DND-41 (cell line): ENCODE measurements at regions not wholly inside any gene's neighbourhood (a gene's known extent, or its start where the extent isn't known, plus 50 kb on each side); places are given as distances from the start of the nearest gene placed in this dataset.

Experiments
- ATAC-seq: fragments of 200-7000 bp; cut with Tn5 transposase; 3 replicates; pipeline ENCODE4 v1.9.1; 2021; ENCODE audit warnings: low read depth; ENCODE audit not compliant: insufficient read depth
- DNase-seq: peaks from one replicate; pipeline ENCODE4 v3.0.0-alpha.2; 2020
- H2AFZ ChIP-seq: 2 replicates; pipeline ENCODE4 v1.6.0; 2012; ENCODE audit warnings: low read depth, low read length
- H3K27ac ChIP-seq: 2 replicates; pipeline ENCODE4 v1.5.1; 2012; ENCODE audit warnings: low read length, inconsistent platforms
- H3K27me3 ChIP-seq: fragments of 200-600 bp; sonication (generic); 2 replicates; pipeline ENCODE4 v1.6.0; 2012; ENCODE audit warnings: low read length, mild to moderate bottlenecking, inconsistent platforms; ENCODE audit not compliant: insufficient read depth, poor library complexity
- H3K36me3 ChIP-seq: 2 replicates; pipeline ENCODE4 v1.5.1; 2012; ENCODE audit warnings: low read length, inconsistent platforms; ENCODE audit not compliant: insufficient read depth
- H3K4me1 ChIP-seq: 2 replicates; pipeline ENCODE4 v1.5.1; 2012; ENCODE audit warnings: mild to moderate bottlenecking, low read length; ENCODE audit not compliant: insufficient read depth
- H3K4me2 ChIP-seq: 2 replicates; pipeline ENCODE4 v1.6.0; 2012; ENCODE audit warnings: mild to moderate bottlenecking, moderate library complexity, low read length, inconsistent platforms; ENCODE audit not compliant: insufficient read depth
- H3K4me3 ChIP-seq, 2 experiments: fragments of 200-600 bp in 1 of 2; shearing (Covaris generic) in 1 of 2; 2 replicates each; pipeline ENCODE4 v1.5.1; 2012 to 2016; ENCODE audit warnings: inconsistent platforms in 2 of 2, low read length in 2 of 2, mild to moderate bottlenecking in 2 of 2, low read depth in 1 of 2, moderate library complexity in 1 of 2
- H3K79me2 ChIP-seq: 2 replicates; pipeline ENCODE4 v1.6.0; 2012; ENCODE audit warnings: low read length, inconsistent platforms; ENCODE audit not compliant: insufficient read depth
- H3K9ac ChIP-seq: 2 replicates; pipeline ENCODE4 v1.6.0; 2012; ENCODE audit warnings: low read depth, mild to moderate bottlenecking, inconsistent platforms, low read length, moderate library complexity
- H3K9me3 ChIP-seq: 2 replicates; pipeline ENCODE4 v1.5.1; 2012; ENCODE audit warnings: low read length, moderate library complexity, mild to moderate bottlenecking, inconsistent platforms; ENCODE audit not compliant: insufficient read depth, severe bottlenecking
- H4K20me1 ChIP-seq: 2 replicates; pipeline ENCODE4 v1.6.0; 2012; ENCODE audit warnings: low read length; ENCODE audit not compliant: insufficient read depth
- EZH2 ChIP-seq: IDR thresholded peaks from 3 replicates; pipeline ENCODE4 v1.6.1; 2012; ENCODE audit warnings: borderline replicate concordance, low read depth, mild to moderate bottlenecking, moderate library complexity, low read length, inconsistent platforms; ENCODE audit not compliant: severe bottlenecking
- TF ChIP-seq, protein P1 (sequence below): IDR thresholded peaks from 2 replicates; pipeline ENCODE4 v1.5.1; 2012; ENCODE audit warnings: borderline replicate concordance, low read length, moderate library complexity, mild to moderate bottlenecking; ENCODE audit not compliant: poor library complexity, severe bottlenecking; ENCODE audit errors: extremely low read depth

- Histone ChIP-seq H3K9ac (no peak overlapping the region), H2AFZ (no peak overlapping the region), H3K36me3 (no peaks in the 10 kb centered on the region), H3K4me2 (no peak overlapping the region), H4K20me1 (no peaks in the 10 kb centered on the region), H3K4me1 (no peaks in the 10 kb centered on the region), H3K27ac (no peak overlapping the region), H3K9me3 (no peaks in the 10 kb centered on the region), H3K79me2 (no peaks in the 10 kb centered on the region), H3K4me3 (no peak overlapping the region), H3K27me3 (no peaks in the 10 kb centered on the region)
- ATAC-seq (no peak), DNase-seq (no peak)
- TF ChIP-seq EZH2 = no peak
- TF ChIP-seq, protein P1, sequence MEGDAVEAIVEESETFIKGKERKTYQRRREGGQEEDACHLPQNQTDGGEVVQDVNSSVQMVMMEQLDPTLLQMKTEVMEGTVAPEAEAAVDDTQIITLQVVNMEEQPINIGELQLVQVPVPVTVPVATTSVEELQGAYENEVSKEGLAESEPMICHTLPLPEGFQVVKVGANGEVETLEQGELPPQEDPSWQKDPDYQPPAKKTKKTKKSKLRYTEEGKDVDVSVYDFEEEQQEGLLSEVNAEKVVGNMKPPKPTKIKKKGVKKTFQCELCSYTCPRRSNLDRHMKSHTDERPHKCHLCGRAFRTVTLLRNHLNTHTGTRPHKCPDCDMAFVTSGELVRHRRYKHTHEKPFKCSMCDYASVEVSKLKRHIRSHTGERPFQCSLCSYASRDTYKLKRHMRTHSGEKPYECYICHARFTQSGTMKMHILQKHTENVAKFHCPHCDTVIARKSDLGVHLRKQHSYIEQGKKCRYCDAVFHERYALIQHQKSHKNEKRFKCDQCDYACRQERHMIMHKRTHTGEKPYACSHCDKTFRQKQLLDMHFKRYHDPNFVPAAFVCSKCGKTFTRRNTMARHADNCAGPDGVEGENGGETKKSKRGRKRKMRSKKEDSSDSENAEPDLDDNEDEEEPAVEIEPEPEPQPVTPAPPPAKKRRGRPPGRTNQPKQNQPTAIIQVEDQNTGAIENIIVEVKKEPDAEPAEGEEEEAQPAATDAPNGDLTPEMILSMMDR = no peak
These were observed 77.9 kb downstream of the RTL9 start for GRCh38 chrX:110436523-110436922.

DNA sequence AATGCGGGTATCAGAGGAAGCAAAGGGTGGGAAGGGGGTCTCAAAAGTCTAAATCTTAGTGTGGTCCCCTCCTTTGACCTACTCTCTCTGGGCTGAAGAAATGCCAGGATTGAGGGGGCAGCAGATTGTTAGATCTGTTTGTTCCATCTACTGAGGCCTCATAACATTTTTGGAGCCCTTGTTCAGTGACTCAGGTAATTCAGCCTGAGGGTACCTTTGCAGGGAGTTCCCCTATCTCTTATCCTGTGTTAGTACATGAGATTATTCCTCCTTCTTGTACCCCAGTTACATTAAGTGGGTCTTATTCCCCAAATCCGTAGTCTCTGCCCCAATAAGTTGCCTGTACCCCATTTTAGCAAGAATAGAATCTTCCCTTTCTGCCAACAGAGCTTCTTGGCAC is 79.0 kb downstream of the RTL9 start:
- H3K4me1 ChIP-seq = no peaks in the 10 kb centered on the region
- H3K79me2 ChIP-seq = no peaks in the 10 kb centered on the region

GRCh38 chrX:110440016-110440805 is 81.6 kb downstream of the RTL9 start:
- Histone ChIP-seq H3K36me3 (no peaks in the 10 kb centered on the region), H3K4me3 (no peak overlapping the region), H3K9me3 (no peaks in the 10 kb centered on the region), H3K79me2 (no peaks in the 10 kb centered on the region), H3K4me2 (no peak overlapping the region), H3K27ac (no peak overlapping the region), H3K27me3 (no peaks in the 10 kb centered on the region), H4K20me1 (no peaks in the 10 kb centered on the region), H3K9ac (no peak overlapping the region), H2AFZ (no peak overlapping the region), H3K4me1 (no peaks in the 10 kb centered on the region)
- TF ChIP-seq EZH2 = no peak
- TF ChIP-seq, protein P1 = no peak
- DNase-seq = no peak
- ATAC-seq = no peak

More for the DNA sequence above, 79.0 kb downstream of the RTL9 start:
- no peak overlapping the region for H2AFZ ChIP-seq
- no peaks in the 10 kb centered on the region for H4K20me1 ChIP-seq
- H3K9ac ChIP-seq = no peak overlapping the region
- no peaks in the 10 kb centered on the region for H3K36me3 ChIP-seq
- no peaks in the 10 kb centered on the region for H3K27me3 ChIP-seq
- TF ChIP-seq, protein P1 = no peak
- no peak for TF ChIP-seq EZH2
- no peaks in the 10 kb centered on the region for H3K9me3 ChIP-seq
- no peak overlapping the region for H3K4me3 ChIP-seq
- ATAC-seq = no peak
- no peak overlapping the region for H3K27ac ChIP-seq
- no peak overlapping the region for H3K4me2 ChIP-seq
- no peak for DNase-seq
